ENCODE measurements at regions not wholly inside any gene's neighbourhood (a gene's known extent, or its start where the extent isn't known, plus 50 kb on each side); places are given as distances from the start of the nearest gene placed in this dataset.

- H3K4me2 ChIP-seq (ENCODE audit: control insufficient read depth, extremely low read depth, insufficient read depth, low read depth, low read length) = no peak overlapping the region
- H4K20me1 ChIP-seq (ENCODE audit: control insufficient read depth, extremely low read depth, insufficient read depth, low read length) = no peaks in the 10 kb centered on the region
- TF ChIP-seq CTCF (optimal IDR thresholded peaks at IDR 0.05 in 1 of 3, IDR thresholded peaks at IDR 0.05 in 1 of 3, conservative IDR thresholded peaks at IDR 0.05 in 1 of 3; ENCODE audit: extremely low read depth in 1 of 3, insufficient read depth in 2 of 3, low read length in 3 of 3) = no peak
- no peak for TF ChIP-seq EZH2 (IDR thresholded peaks at IDR 0.05; ENCODE audit: low read length)
- no peak overlapping the region for H3K9ac ChIP-seq (ENCODE audit: control insufficient read depth, extremely low read depth, insufficient read depth, low read length)
- DNase-seq (ENCODE audit: low read depth, low spot score) = no peak
- H3K79me2 ChIP-seq (ENCODE audit: control insufficient read depth, insufficient read depth, low read length) = no peaks in the 10 kb centered on the region
- H3K4me1 ChIP-seq (ENCODE audit: control insufficient read depth, extremely low read depth, insufficient read depth, low read length) = no peaks in the 10 kb centered on the region
- no peak overlapping the region for H3K4me3 ChIP-seq (ENCODE audit: control insufficient read depth in 2 of 3, extremely low read depth in 1 of 3, insufficient read depth in 2 of 3, low read depth in 1 of 3, low read length in 3 of 3)
- H3K27ac ChIP-seq (ENCODE audit: control insufficient read depth, insufficient read depth, low read length) = no peak overlapping the region
- H3K9me3 ChIP-seq (ENCODE audit: control insufficient read depth, low read depth, low read length) = peaks cover 2% of the 10 kb centered on the region
- H3K27me3 ChIP-seq (ENCODE audit: control insufficient read depth, extremely low read depth, insufficient read depth, low read length) = no peaks in the 10 kb centered on the region
- dilution Hi-C loops (cut with MboI; ENCODE audit: extremely low pct_ligation_motif_present, low sequenced_read_pairs) = no loop called here
- H2AFZ ChIP-seq (ENCODE audit: control insufficient read depth, low read length) = no peak overlapping the region
- H3K9me1 ChIP-seq (ENCODE audit: control insufficient read depth, extremely low read depth, insufficient read depth, low read length) = no peaks in the 10 kb centered on the region
- FAIRE-seq = no peak
- H3K36me3 ChIP-seq (ENCODE audit: control insufficient read depth in 2 of 2, extremely low read depth in 1 of 2, insufficient read depth in 2 of 2, low read length in 2 of 2) = no peaks in the 10 kb centered on the region
These were observed 503.6 kb downstream of the MRPL39 start for GRCh38 chr21:25103500-25104207.

- Histone ChIP-seq H3K4me2 (ENCODE audit: control insufficient read depth, extremely low read depth, insufficient read depth, low read depth, low read length) (no peak overlapping the region), H3K27ac (ENCODE audit: control insufficient read depth, insufficient read depth, low read length) (no peak overlapping the region), H3K9ac (ENCODE audit: control insufficient read depth, extremely low read depth, insufficient read depth, low read length) (no peak overlapping the region), H2AFZ (ENCODE audit: control insufficient read depth, low read length) (no peak overlapping the region), H3K79me2 (ENCODE audit: control insufficient read depth, insufficient read depth, low read length) (no peaks in the 10 kb centered on the region), H3K9me1 (ENCODE audit: control insufficient read depth, extremely low read depth, insufficient read depth, low read length) (no peaks in the 10 kb centered on the region), H3K9me3 (ENCODE audit: control insufficient read depth, low read depth, low read length) (no peaks in the 10 kb centered on the region), H3K4me3 (ENCODE audit: control insufficient read depth in 2 of 3, extremely low read depth in 1 of 3, insufficient read depth in 2 of 3, low read depth in 1 of 3, low read length in 3 of 3) (no peak overlapping the region), H3K36me3 (ENCODE audit: control insufficient read depth in 2 of 2, extremely low read depth in 1 of 2, insufficient read depth in 2 of 2, low read length in 2 of 2) (no peaks in the 10 kb centered on the region), H4K20me1 (ENCODE audit: control insufficient read depth, extremely low read depth, insufficient read depth, low read length) (no peaks in the 10 kb centered on the region), H3K4me1 (ENCODE audit: control insufficient read depth, extremely low read depth, insufficient read depth, low read length) (no peaks in the 10 kb centered on the region), H3K27me3 (ENCODE audit: control insufficient read depth, extremely low read depth, insufficient read depth, low read length) (no peaks in the 10 kb centered on the region)
- TF ChIP-seq CTCF (optimal IDR thresholded peaks at IDR 0.05 in 1 of 3, IDR thresholded peaks at IDR 0.05 in 1 of 3, conservative IDR thresholded peaks at IDR 0.05 in 1 of 3; ENCODE audit: extremely low read depth in 1 of 3, insufficient read depth in 2 of 3, low read length in 3 of 3) (no peak), EZH2 (IDR thresholded peaks at IDR 0.05; ENCODE audit: low read length) (no peak)
- FAIRE-seq (no peak), DNase-seq (ENCODE audit: low read depth, low spot score) (no peak)
- dilution Hi-C loops (cut with MboI; ENCODE audit: extremely low pct_ligation_motif_present, low sequenced_read_pairs) = no loop called here
These were observed 509.6 kb downstream of the MRPL39 start for GRCh38 chr21:25097648-25098047.

Data from keratinocyte (primary cell).